ENCODE measurements at regions not wholly inside any gene's neighbourhood (a gene's known extent, or its start where the extent isn't known, plus 50 kb on each side); places are given as distances from the start of the nearest gene placed in this dataset.

DNA sequence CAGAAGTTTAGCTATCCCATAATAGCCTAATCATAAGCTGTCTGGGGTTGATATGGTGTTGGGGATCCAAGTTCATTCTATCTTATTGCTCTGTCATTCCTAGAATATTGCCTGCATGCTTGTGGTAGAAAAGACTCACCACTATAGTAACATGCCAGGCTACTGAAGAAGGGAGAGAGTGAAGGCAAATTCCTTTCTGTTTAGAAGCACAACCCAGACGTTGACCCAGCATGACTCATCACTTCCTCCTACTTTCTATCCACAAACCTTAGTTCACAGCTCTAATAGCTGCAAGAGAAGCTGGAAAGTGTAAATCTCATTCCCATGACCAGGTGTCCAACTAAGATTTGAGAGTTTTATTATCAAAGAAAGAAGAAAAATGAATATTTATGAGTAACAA lies 57.8 kb upstream of the NMD3 start:
- TF ChIP-seq, protein P1, sequence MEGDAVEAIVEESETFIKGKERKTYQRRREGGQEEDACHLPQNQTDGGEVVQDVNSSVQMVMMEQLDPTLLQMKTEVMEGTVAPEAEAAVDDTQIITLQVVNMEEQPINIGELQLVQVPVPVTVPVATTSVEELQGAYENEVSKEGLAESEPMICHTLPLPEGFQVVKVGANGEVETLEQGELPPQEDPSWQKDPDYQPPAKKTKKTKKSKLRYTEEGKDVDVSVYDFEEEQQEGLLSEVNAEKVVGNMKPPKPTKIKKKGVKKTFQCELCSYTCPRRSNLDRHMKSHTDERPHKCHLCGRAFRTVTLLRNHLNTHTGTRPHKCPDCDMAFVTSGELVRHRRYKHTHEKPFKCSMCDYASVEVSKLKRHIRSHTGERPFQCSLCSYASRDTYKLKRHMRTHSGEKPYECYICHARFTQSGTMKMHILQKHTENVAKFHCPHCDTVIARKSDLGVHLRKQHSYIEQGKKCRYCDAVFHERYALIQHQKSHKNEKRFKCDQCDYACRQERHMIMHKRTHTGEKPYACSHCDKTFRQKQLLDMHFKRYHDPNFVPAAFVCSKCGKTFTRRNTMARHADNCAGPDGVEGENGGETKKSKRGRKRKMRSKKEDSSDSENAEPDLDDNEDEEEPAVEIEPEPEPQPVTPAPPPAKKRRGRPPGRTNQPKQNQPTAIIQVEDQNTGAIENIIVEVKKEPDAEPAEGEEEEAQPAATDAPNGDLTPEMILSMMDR (IDR thresholded peaks at IDR 0.05): no peak
- no peak for TF ChIP-seq POLR2A (IDR thresholded peaks at IDR 0.05)

All from lower leg skin (tissue), 3 donors.